HCT116 (cell line): ENCODE measurements at regions not wholly inside any gene's neighbourhood (a gene's known extent, or its start where the extent isn't known, plus 50 kb on each side); places are given as distances from the start of the nearest gene placed in this dataset.

Experiments
- ATAC-seq: fragments of 200-7000 bp; cut with Tn5 transposase; 2 replicates; pipeline ENCODE4 v1.9.1; 2020; ENCODE audit warnings: mild to moderate bottlenecking, moderate library complexity
- BruUV-seq: library from RNA; stranded (reverse); fragments of 400-500 nt; replicated peaks from 2 replicates; lab custom pipeline; 2021; lab: Mats Ljungman, UMichigan
- CTCF ChIA-PET: fragments of 300-600 bp; sonication (Branson Sonifier 250); formaldehyde crosslinking; loops from one replicate; lab custom pipeline; 2021; ENCODE audit warnings: antibody characterized with exemption; lab: Charles Lee
- POLR2A ChIA-PET: fragments of 300-600, 350-600 bp; sonication (Branson Sonifier 250); formaldehyde crosslinking; loops from one replicate; lab custom pipeline; 2021; ENCODE audit warnings: antibody characterized with exemption; lab: Charles Lee
- RAD21 ChIA-PET, 2 experiments: fragments of 300-600 bp; sonication (Branson Sonifier 250); formaldehyde crosslinking; loops; one replicate each; lab custom pipeline; 2023; ENCODE audit warnings: low total read pairs in 2 of 2; ENCODE audit not compliant: uncharacterized antibody in 2 of 2, unreplicated experiment in 2 of 2, low non-redundant PET in 1 of 2; lab: Charles Lee
- DNase-seq: peaks from one replicate; pipeline ENCODE4 v3.0.0-alpha.2; 2010; ENCODE audit warnings: low read depth, low spot score
- H2AFZ ChIP-seq: fragments of 200-600 bp; shearing (Covaris generic), sonication (generic); 2 replicates; pipeline ENCODE4 v1.6.1; 2017; ENCODE audit warnings: low read depth, mixed run types, mixed read lengths, antibody characterized with exemption, low read length; ENCODE audit not compliant: poor library complexity, severe bottlenecking
- H3K27ac ChIP-seq: 2 replicates; pipeline ENCODE4 v1.5.1; 2012; ENCODE audit warnings: low read depth, low read length
- H3K27me3 ChIP-seq: fragments of 200-600 bp; sonication (generic); 2 replicates; pipeline ENCODE4 v1.6.1; 2016; ENCODE audit warnings: mixed run types, low read length, mixed read lengths; ENCODE audit not compliant: insufficient read depth
- H3K36me3 ChIP-seq, 2 experiments: fragments of 200-500 bp in 1 of 2; fragments of 200-600 bp in 1 of 2; sonication (Bioruptor generic) in 1 of 2; sonication (generic) in 1 of 2; 2 replicates each; pipeline versions ENCODE4 v1.5.1 to v1.6.1; 2014 to 2016; ENCODE audit warnings: low read length in 2 of 2, inconsistent platforms in 1 of 2, mixed read lengths in 1 of 2, mixed run types in 1 of 2; ENCODE audit not compliant: insufficient read depth in 2 of 2, control insufficient read depth in 1 of 2
- H3K4me1 ChIP-seq, 2 experiments: fragments of 200-600 bp in 1 of 2; sonication (generic) in 1 of 2; 2 replicates each; pipeline versions ENCODE4 v1.5.1 to v1.6.1; 2012 to 2017; ENCODE audit warnings: low read length in 2 of 2, inconsistent platforms in 1 of 2, mild to moderate bottlenecking in 1 of 2, mixed read lengths in 1 of 2, mixed run types in 1 of 2, moderate library complexity in 1 of 2; ENCODE audit not compliant: insufficient read depth in 2 of 2, control insufficient read depth in 1 of 2
- H3K4me2 ChIP-seq: fragments of 200-600 bp; sonication (generic); 2 replicates; pipeline ENCODE4 v1.6.1; 2017; ENCODE audit warnings: mixed run types, low read length, mixed read lengths
- H3K4me3 ChIP-seq, 2 experiments: fragments of 200-600 bp in 1 of 2; sonication (generic) in 1 of 2; replicated peaks in 1 of 2; 2 replicates each; pipeline ENCODE4 v1.5.1; 2011 to 2016; ENCODE audit warnings: low read length in 2 of 2, control low read depth in 1 of 2, low read depth in 1 of 2, mild to moderate bottlenecking in 1 of 2, mixed read lengths in 1 of 2, mixed run types in 1 of 2
- H3K79me2 ChIP-seq: fragments of 200-600 bp; sonication (generic); 2 replicates; pipeline ENCODE4 v1.6.1; 2017; ENCODE audit warnings: mild to moderate bottlenecking, mixed run types, low read length, moderate library complexity, mixed read lengths; ENCODE audit not compliant: insufficient read depth
- H3K9ac ChIP-seq: fragments of 200-600 bp; sonication (generic); 2 replicates; pipeline ENCODE4 v1.6.1; 2016; ENCODE audit warnings: low read length, mixed read lengths
- H3K9me2 ChIP-seq: fragments of 200-600 bp; sonication (generic), shearing (Covaris generic); 2 replicates; pipeline ENCODE4 v1.6.1; 2017; ENCODE audit warnings: mixed run types, mild to moderate bottlenecking, moderate library complexity; ENCODE audit not compliant: insufficient read depth
- H3K9me3 ChIP-seq, 2 experiments: fragments of 200-500 bp in 1 of 2; fragments of 200-600 bp in 1 of 2; sonication (Bioruptor generic) in 1 of 2; sonication (generic) in 1 of 2; 2 replicates each; pipeline ENCODE4 v1.6.1; 2014 to 2017; ENCODE audit warnings: low read length in 2 of 2, mixed read lengths in 2 of 2, inconsistent platforms in 1 of 2, low read depth in 1 of 2, mild to moderate bottlenecking in 1 of 2, mixed run types in 1 of 2, moderate library complexity in 1 of 2; ENCODE audit not compliant: control insufficient read depth in 1 of 2, insufficient read depth in 1 of 2
- H4K20me1 ChIP-seq: fragments of 200-600 bp; sonication (generic), shearing (Covaris generic); 2 replicates; pipeline ENCODE4 v1.6.1; 2017; ENCODE audit warnings: mixed run types, mild to moderate bottlenecking, moderate library complexity; ENCODE audit not compliant: insufficient read depth
- ATF3 ChIP-seq: IDR thresholded peaks from 2 replicates; pipeline ENCODE4 v1.6.1; 2012
- CBX3 ChIP-seq: IDR thresholded peaks from 2 replicates; pipeline ENCODE4 v1.6.1; 2012; ENCODE audit warnings: low read depth
- CEBPB ChIP-seq: IDR thresholded peaks from 2 replicates; pipeline ENCODE4 v1.6.1; 2012; ENCODE audit warnings: low read depth
- CTCF ChIP-seq, 3 experiments: fragments of 200-600 bp in 1 of 3; sonication (generic) in 1 of 3; IDR thresholded peaks in 2 of 3; conservative IDR thresholded peaks in 1 of 3; 2 replicates each; pipeline ENCODE4 v1.5.1; 2012 to 2017; ENCODE audit warnings: low read depth in 2 of 3, low read length in 2 of 3, antibody characterized with exemption in 1 of 3, borderline replicate concordance in 1 of 3, control low read depth in 1 of 3, mild to moderate bottlenecking in 1 of 3, mixed read lengths in 1 of 3, mixed run types in 1 of 3, moderate library complexity in 1 of 3; ENCODE audit not compliant: insufficient read depth in 1 of 3
- EGR1 ChIP-seq: IDR thresholded peaks from 2 replicates; pipeline ENCODE4 v1.6.1; 2012; ENCODE audit warnings: low read depth
- ELF1 ChIP-seq: IDR thresholded peaks from 2 replicates; pipeline ENCODE4 v1.6.1; 2012; ENCODE audit warnings: low read depth, borderline replicate concordance
- EZH2 ChIP-seq: fragments of 200-600 bp; sonication (generic); IDR thresholded peaks from 2 replicates; pipeline ENCODE4 v1.6.1; 2017; ENCODE audit warnings: antibody characterized with exemption, mixed run types
- FOSL1 ChIP-seq: IDR thresholded peaks from 2 replicates; pipeline ENCODE4 v1.6.1; 2012; ENCODE audit warnings: low read depth
- JUND ChIP-seq: IDR thresholded peaks from 2 replicates; pipeline ENCODE4 v1.6.1; 2012
- POLR2AphosphoS5 ChIP-seq: IDR thresholded peaks from 2 replicates; pipeline ENCODE4 v1.6.1; 2011; ENCODE audit warnings: mild to moderate bottlenecking, low read depth, low read length, moderate library complexity
- RAD21 ChIP-seq: IDR thresholded peaks from 2 replicates; pipeline ENCODE4 v1.6.1; 2012; ENCODE audit warnings: low read depth, mild to moderate bottlenecking
- SRF ChIP-seq: IDR thresholded peaks from 2 replicates; pipeline ENCODE4 v1.6.1; 2012; ENCODE audit warnings: low read depth
- TCF7L2 ChIP-seq: IDR thresholded peaks from 2 replicates; pipeline ENCODE4 v1.7.0; 2011; ENCODE audit warnings: borderline replicate concordance, inconsistent platforms; ENCODE audit not compliant: insufficient read depth, insufficient read length; ENCODE audit errors: extremely low read depth
- YY1 ChIP-seq: IDR thresholded peaks from 2 replicates; pipeline ENCODE4 v1.6.1; 2011; ENCODE audit warnings: low read length, low read depth, moderate library complexity, mild to moderate bottlenecking; ENCODE audit not compliant: insufficient replicate concordance; ENCODE audit errors: extremely low read depth
- intact Hi-C: fragments of 100-400 bp; cut with micrococcal nuclease; formaldehyde crosslinking; loops from 2 replicates; pipeline ENCODE4 v1.10.0; 2022

- no peak for DNase-seq
- no TSS peak for BruUV-seq
- Histone ChIP-seq H3K4me3 (no peak overlapping the region), H2AFZ (no peak overlapping the region), H3K4me1 (no peaks in the 10 kb centered on the region), H3K9me2 (no peaks in the 10 kb centered on the region), H3K79me2 (no peaks in the 10 kb centered on the region), H3K36me3 (no peaks in the 10 kb centered on the region), H3K9me3 (no peaks in the 10 kb centered on the region), H3K9ac (no peak overlapping the region), H3K27ac (no peak overlapping the region), H3K4me2 (no peak overlapping the region), H3K27me3 (peaks cover 7% of the 10 kb centered on the region), H4K20me1 (no peaks in the 10 kb centered on the region)
- no peak for TF ChIP-seq JUND
- TF ChIP-seq TCF7L2: no peak
- TF ChIP-seq YY1: no peak
- no peak for TF ChIP-seq CBX3
- no peak for TF ChIP-seq RAD21
- no peak for TF ChIP-seq SRF
- no peak for TF ChIP-seq EGR1
- TF ChIP-seq POLR2AphosphoS5: no peak
- no peak for TF ChIP-seq ELF1
- TF ChIP-seq ATF3: no peak
- no peak for TF ChIP-seq EZH2
- no peak for TF ChIP-seq FOSL1
- TF ChIP-seq CTCF (IDR thresholded peaks at IDR 0.05 in 2 of 3, conservative IDR thresholded peaks at IDR 0.05 in 1 of 3; ENCODE audit: borderline replicate concordance in 1 of 3, insufficient read depth in 1 of 3, low read depth in 2 of 3, low read length in 2 of 3): no peak
- no peak for TF ChIP-seq CEBPB
- intact Hi-C loops: no loop called here
- ChIA-PET POLR2A (no interaction called here), RAD21 (no interaction called here), CTCF (no interaction called here)
- no peak for ATAC-seq
Observed at GRCh38 chr2:239805414-239805813, 219.7 kb downstream of the NDUFA10 start.
